Activated T-cell treated with anti-CD3 and anti-CD28 coated beads, Interleukin-2, amount 50 U/mL, for 4 hours (primary cell): ENCODE measurements at regions not wholly inside any gene's neighbourhood (a gene's known extent, or its start where the extent isn't known, plus 50 kb on each side); places are given as distances from the start of the nearest gene placed in this dataset.
A peak's percentile ranks its signal among the peaks of the same experiment; 100 is the strongest.
"Not testable (repeated sequence)": the region's sequence is repeated elsewhere in the genome, so short reads cannot be mapped to it uniquely, and the experiment has no call there.

Experiments
- ATAC-seq, 2 donors: fragments of 200-7000 bp; cut with Tn5 transposase; one replicate each; pipeline ENCODE4 v1.10.0; 2021
- DNase-seq: peaks from one replicate; pipeline ENCODE4 v3.0.0-alpha.2; 2020
- H3K27me3 Mint-ChIP-seq: one replicate; pipeline ENCODE4 v1.8.0; 2021; ENCODE audit warnings: low read depth, mixed read lengths
- H3K36me3 Mint-ChIP-seq: one replicate; pipeline ENCODE4 v1.8.0; 2022; ENCODE audit warnings: mixed read lengths; ENCODE audit not compliant: insufficient read depth
- H3K4me1 Mint-ChIP-seq: one replicate; pipeline ENCODE4 v1.8.0; 2021; ENCODE audit warnings: low read depth, mixed read lengths
- H3K4me3 Mint-ChIP-seq: one replicate; pipeline ENCODE4 v1.8.0; 2021; ENCODE audit warnings: mild to moderate bottlenecking, moderate library complexity, mixed read lengths
- H3K9me3 Mint-ChIP-seq: one replicate; pipeline ENCODE4 v1.8.0; 2021; ENCODE audit warnings: mixed read lengths

DNA sequence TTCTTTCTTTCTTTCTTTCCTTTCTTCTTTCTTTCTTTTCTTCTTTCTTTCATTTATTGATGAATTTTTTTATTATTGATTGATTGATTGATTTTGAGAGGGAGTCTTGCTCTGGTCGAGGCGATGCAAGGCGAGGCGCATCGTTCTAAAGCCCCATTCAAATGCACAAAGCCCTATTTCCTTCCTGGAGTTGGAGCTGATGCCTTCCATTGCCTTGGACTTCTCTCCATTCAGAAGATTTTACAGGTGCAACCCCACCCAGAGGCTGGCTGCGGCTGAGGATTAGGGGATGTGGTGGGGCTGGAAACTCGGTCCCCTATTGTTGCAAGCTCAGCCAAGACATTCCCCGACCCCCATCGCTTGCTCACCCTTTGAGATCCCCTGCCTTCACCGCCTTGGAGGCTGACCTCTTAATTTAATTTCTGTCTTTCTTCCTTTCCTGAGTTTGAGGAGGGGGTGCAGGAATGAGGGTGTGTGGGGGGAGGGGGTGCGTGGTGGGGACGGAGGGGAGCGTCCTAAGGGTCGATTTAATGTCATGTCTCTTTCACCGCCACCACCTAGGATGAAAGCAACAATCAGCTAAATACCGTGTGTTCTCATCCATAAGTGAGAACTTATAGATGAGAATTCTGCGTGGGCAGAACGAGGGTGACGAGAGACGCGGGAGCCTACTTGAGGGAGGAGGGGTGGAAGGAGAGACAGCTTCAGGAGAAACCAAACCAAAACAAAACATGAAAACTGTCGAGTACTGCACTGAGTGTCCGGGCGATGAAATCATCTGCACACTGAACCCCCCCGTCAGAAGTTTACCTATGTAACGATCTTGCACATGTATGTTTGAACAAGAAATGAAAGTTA, 3913.9 kb upstream of the OR11H1 start:
- H3K9me3 Mint-ChIP-seq = peaks cover 60% of the 10 kb centered on the region
- H3K4me3 Mint-ChIP-seq = no peak overlapping the region
- ATAC-seq (no peak), DNase-seq (no peak)
- H3K4me1 Mint-ChIP-seq = no peaks in the 10 kb centered on the region
- H3K27me3 Mint-ChIP-seq = no peaks in the 10 kb centered on the region
- no peaks in the 10 kb centered on the region for H3K36me3 Mint-ChIP-seq

DNA sequence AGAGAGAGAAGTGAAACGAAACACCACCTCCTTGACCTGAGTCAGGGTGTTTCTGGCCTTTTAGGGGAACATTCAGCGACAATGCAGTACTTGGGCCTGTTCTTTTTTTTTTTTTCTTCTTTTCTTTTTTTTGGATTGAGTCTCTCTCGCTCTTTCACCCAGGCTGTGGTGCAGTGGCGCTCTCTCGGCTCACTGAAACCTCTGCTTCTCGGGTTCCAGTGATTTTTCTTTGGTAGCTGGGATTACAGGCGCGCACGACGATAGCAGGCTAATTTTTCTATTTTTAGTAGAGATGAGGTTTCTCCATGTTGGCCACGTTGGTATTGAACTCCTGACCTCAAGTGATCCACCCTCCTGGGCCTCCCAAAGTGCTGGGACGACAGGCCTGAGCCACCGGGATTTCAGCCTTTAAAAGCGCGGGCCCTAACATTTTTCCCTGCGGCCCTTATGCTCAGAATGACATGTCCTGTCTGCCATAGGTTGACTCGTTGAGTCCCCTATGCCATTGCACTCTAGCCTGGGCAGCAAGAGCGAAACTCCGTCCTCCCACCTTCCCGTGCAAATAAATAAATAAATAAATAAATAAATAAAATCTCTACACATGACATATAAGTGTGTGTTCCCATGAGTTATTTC, 3913.1 kb upstream of the OR11H1 start:
- peaks cover 68% of the 10 kb centered on the region for H3K9me3 Mint-ChIP-seq
- H3K36me3 Mint-ChIP-seq, DNase-seq, H3K4me1 Mint-ChIP-seq, H3K27me3 Mint-ChIP-seq, H3K4me3 Mint-ChIP-seq, ATAC-seq: not testable (repeated sequence)

DNA sequence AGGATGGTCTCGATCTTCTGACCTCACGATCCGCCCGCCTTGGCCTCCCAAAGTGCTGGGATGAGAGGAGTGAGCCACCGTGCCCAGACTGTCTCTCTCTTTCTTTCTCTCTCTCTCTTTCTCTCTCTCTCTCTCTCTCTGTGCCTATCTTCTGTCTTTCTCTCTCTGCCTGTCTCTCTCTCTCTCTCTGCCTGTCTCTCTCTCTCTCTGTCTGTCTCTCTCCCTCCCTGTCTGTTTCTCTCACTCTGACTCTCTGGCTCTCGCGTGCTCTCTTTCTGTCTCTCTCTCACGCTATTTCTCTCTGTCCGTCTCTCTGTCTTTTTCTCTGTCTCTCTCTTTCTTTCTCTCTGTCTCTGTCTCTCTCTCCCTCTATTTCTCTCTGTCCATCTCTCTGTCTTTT, 3911.2 kb upstream of the OR11H1 start:
- Mint-ChIP-seq H3K4me3 (no peak overlapping the region), H3K27me3 (no peaks in the 10 kb centered on the region), H3K9me3 (peaks cover 63% of the 10 kb centered on the region), H3K4me1 (no peaks in the 10 kb centered on the region), H3K36me3 (no peaks in the 10 kb centered on the region)
- no peak for DNase-seq
- no peak for ATAC-seq

DNA sequence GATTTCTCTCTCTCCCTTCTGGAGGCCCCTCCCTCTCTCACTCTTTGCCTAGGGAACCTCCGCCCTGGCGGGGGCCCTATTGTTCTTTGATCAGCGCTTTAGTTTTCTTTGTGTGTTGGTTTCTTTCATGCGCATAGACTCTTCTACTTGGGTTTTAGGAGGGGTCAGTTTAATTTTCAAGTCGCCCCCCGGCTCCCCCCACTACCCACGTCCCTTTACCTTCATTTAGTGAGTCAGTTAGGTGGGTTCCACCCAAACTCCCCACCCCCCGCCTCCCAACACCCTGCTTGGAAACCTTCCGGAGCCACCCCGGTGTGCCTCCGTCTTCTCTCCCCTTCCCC, 3909.7 kb upstream of the OR11H1 start:
- DNase-seq, ATAC-seq, H3K4me3 Mint-ChIP-seq, H3K4me1 Mint-ChIP-seq, H3K27me3 Mint-ChIP-seq, H3K36me3 Mint-ChIP-seq: not testable (repeated sequence)
- H3K9me3 Mint-ChIP-seq = peaks cover 57% of the 10 kb centered on the region

DNA sequence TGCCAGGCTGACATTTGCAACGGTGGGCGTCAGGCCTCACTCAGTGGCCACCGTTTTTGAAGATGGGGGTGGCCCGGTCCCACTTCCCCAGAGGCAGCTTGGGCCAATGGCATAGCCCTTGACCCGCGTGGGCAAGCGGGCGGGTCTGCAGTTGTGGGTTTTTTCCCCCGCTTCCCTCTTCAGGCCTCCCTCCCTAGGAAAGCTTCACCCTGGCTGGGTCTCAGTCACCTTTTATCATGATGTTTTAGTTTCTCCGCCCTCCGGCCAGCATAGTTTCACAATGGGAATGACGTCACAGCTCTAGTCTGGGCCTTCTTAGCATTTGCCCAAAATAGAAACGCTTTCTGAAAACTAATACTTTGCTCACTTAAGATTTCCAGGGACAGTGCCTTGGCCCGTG, 3909.3 kb upstream of the OR11H1 start:
- H3K27me3 Mint-ChIP-seq, H3K4me3 Mint-ChIP-seq, DNase-seq, ATAC-seq, H3K4me1 Mint-ChIP-seq, H3K36me3 Mint-ChIP-seq: not testable (repeated sequence)
- H3K9me3 Mint-ChIP-seq = peaks cover 57% of the 10 kb centered on the region

- peaks cover 55% of the 10 kb centered on the region for H3K9me3 Mint-ChIP-seq
- not testable (repeated sequence) for DNase-seq, ATAC-seq, H3K27me3 Mint-ChIP-seq, H3K36me3 Mint-ChIP-seq, H3K4me1 Mint-ChIP-seq, H3K4me3 Mint-ChIP-seq
Measured at GRCh38 chr22:11620921-11621762, 3906.8 kb upstream of the OR11H1 start.

GRCh38 chr22:11622774-11623173, 3905.2 kb upstream of the OR11H1 start:
- ATAC-seq, DNase-seq, H3K4me3 Mint-ChIP-seq: not testable (repeated sequence)

DNA sequence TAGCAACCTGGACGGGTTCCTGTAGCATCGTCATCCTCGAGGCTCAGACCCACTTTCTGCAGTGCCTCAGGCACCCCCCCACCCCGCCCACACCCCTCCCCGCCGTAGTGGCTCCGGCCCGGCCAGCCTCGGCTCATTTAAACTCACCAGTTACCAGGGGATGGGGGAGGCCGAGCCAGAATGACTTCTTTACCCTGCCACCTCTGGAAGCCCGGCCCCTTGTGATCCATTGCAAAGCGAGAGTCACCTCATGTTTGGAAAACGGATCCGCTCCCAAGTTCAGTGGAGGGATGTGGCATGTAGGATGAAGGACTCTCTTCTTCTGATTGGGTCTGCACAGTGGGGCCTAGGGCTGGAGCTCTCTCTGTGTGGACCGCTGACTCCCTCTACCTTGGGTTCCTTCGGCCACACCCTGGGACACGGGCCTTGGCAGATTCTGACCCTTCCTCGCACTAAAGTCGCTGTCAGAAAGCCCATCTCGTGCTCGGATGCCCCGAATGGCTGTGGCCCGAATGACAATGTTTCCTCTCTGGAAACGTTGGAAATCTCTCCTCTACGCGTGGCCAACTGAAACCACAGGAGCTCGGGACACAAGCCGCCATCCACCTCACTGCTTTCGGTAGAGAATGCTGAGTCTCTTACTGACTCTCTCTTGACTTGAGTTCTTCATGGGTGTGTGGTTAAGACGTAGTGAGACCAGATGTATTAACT, 3902.1 kb upstream of the OR11H1 start:
- not testable (repeated sequence) for ATAC-seq, H3K4me1 Mint-ChIP-seq, H3K27me3 Mint-ChIP-seq, H3K4me3 Mint-ChIP-seq, DNase-seq, H3K36me3 Mint-ChIP-seq
- peaks cover 35% of the 10 kb centered on the region for H3K9me3 Mint-ChIP-seq

More at GRCh38 chr22:11622774-11623173, 3905.2 kb upstream of the OR11H1 start:
- not testable (repeated sequence) for H3K36me3 Mint-ChIP-seq, H3K4me1 Mint-ChIP-seq, H3K27me3 Mint-ChIP-seq
- peaks cover 44% of the 10 kb centered on the region for H3K9me3 Mint-ChIP-seq

GRCh38 chr22:11626422-11626773, 3901.6 kb upstream of the OR11H1 start:
- DNase-seq (no peak), ATAC-seq (no peak)
- no peaks in the 10 kb centered on the region for H3K4me1 Mint-ChIP-seq
- H3K9me3 Mint-ChIP-seq = peaks cover 37% of the 10 kb centered on the region
- peaks cover 2% of the 10 kb centered on the region for H3K36me3 Mint-ChIP-seq
- H3K4me3 Mint-ChIP-seq = no peak overlapping the region
- H3K27me3 Mint-ChIP-seq = no peaks in the 10 kb centered on the region

- H3K4me3 Mint-ChIP-seq, ATAC-seq: not testable (repeated sequence)
- peaks cover 37% of the 10 kb centered on the region for H3K9me3 Mint-ChIP-seq
Measured at GRCh38 chr22:11627036-11627435, 3901.0 kb upstream of the OR11H1 start.

GRCh38 chr22:11627436-11627797, 3900.6 kb upstream of the OR11H1 start:
- Mint-ChIP-seq H3K36me3 (peaks cover 2% of the 10 kb centered on the region), H3K4me3 (no peak overlapping the region), H3K4me1 (no peaks in the 10 kb centered on the region), H3K27me3 (no peaks in the 10 kb centered on the region), H3K9me3 (peaks cover 33% of the 10 kb centered on the region)
- ATAC-seq = no peak
- no peak for DNase-seq

More at GRCh38 chr22:11627036-11627435, 3901.0 kb upstream of the OR11H1 start:
- not testable (repeated sequence) for H3K4me1 Mint-ChIP-seq, H3K36me3 Mint-ChIP-seq, H3K27me3 Mint-ChIP-seq, DNase-seq

DNA sequence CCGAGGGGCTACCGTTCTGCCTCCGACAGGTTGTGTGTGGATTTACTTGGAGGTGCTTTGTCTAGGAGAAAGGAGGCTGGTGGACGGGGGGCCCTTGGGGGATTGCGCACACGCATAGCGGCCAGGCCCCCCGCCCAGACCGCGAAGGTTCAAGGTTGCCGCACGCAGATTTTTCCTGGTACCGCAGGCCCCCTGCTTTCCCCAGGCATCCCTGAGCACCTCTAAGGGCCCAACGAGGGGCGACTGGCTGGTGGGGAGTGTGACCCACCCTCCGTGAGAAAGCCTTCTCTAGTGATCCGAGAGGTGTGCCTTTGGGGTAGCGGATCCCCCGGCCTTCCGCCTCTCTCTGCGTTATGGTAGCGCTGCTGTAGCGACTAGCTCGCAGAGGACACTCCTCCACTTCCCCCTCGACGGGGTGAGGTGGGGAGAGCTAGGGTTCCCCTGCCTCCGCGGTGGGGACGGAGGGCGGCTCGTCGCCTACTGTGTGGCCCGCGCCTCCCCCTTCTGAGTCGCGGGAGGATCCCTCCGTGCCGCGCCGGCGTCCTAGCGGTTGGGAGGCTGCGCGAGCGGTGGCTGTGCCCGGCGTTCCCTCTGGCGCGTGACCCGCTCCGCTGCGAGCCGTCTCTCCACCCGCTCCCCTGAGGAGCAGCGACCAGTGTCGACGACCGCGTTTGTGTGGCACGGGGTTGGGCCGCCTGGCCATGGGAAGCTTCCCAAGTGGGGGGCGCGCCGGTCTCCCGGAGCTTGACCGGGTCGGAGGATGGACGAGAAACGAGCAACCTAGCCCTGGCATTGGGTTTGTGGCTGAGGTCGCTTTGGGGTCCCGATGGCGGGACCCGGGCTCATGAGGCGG, 3900.0 kb upstream of the OR11H1 start:
- H3K4me1 Mint-ChIP-seq = no peaks in the 10 kb centered on the region
- DNase-seq = no peak
- no peak for ATAC-seq
- H3K9me3 Mint-ChIP-seq = peaks cover 32% of the 10 kb centered on the region
- no peaks in the 10 kb centered on the region for H3K27me3 Mint-ChIP-seq
- no peak overlapping the region for H3K4me3 Mint-ChIP-seq
- H3K36me3 Mint-ChIP-seq = peaks cover 2% of the 10 kb centered on the region

DNA sequence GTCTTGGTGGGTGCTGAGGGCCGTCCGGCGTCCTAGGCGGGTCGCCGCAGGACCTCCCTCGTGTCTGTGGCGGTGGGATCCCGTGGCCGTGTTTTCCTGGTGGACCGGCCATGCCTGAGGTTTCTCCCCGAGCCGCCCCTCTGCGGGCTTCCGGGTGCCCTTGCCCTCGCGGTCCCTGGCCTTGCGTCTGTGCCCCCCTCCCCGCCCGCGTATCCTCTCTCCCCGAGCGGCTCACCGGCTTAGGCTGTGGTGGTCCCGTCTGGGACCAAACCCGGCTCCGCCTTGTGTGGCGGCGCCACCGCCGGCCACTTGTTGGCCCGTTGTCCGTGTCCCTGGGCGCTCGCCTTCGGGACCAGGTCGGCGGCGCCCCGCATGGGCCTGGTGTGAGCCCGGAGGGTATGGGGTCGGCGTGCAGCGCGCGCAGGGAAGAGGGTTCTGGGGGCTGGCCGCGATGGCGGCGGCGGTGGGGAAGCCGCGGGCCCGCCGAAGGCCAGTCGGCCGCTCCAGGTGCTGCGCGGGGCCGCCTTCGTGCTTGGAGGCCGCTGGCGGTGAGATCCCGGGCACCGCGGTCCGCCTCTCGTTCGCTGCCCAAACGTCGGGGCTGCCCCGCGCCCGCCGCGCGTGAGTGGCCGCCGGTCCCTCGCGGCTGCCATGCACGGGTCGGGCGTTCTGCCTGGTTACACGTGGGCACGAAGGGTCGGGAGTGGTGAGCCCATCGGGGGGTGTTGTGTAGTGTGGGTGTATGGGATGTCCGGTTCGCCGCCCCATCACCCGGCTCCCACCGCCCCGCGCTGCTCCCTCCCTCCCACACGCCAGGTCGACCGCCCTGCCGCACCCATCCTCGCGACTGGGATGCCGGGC, 3899.1 kb upstream of the OR11H1 start:
- no peak overlapping the region for H3K4me3 Mint-ChIP-seq
- H3K4me1 Mint-ChIP-seq = no peaks in the 10 kb centered on the region
- ATAC-seq (peak in 1 of 2 donors; percentile 40), DNase-seq (no peak)
- peaks cover 32% of the 10 kb centered on the region for H3K9me3 Mint-ChIP-seq
- H3K36me3 Mint-ChIP-seq = peaks cover 2% of the 10 kb centered on the region
- H3K27me3 Mint-ChIP-seq = no peaks in the 10 kb centered on the region
